Astrocyte of the cerebellum (primary cell): ENCODE measurements at regions not wholly inside any gene's neighbourhood (a gene's known extent, or its start where the extent isn't known, plus 50 kb on each side); places are given as distances from the start of the nearest gene placed in this dataset.
"Not testable (repeated sequence)": the region's sequence is repeated elsewhere in the genome, so short reads cannot be mapped to it uniquely, and the experiment has no call there.

Experiments
- DNase-seq: peaks from one replicate; pipeline ENCODE4 v3.0.0-alpha.2; 2011; ENCODE audit warnings: low read depth
- H3K4me3 ChIP-seq: 2 replicates; pipeline ENCODE4 v1.5.1; 2011; ENCODE audit warnings: mild to moderate bottlenecking, low read depth, low read length, moderate library complexity
- in situ Hi-C: cut with HindIII; loops from 2 replicates; pipeline ENCODE4 v1.10.0; 2017; ENCODE audit warnings: low sequenced_read_pairs
- TF ChIP-seq, protein P1 (sequence below): IDR thresholded peaks from 2 replicates; pipeline ENCODE4 v1.5.1; 2012; ENCODE audit warnings: low read length, low read depth, moderate library complexity, mild to moderate bottlenecking; ENCODE audit errors: missing control alignments

GRCh38 chr12:131222329-131223139 is 268.8 kb downstream of the ADGRD1 start:
- peak; percentile 9 for DNase-seq
- no peak overlapping the region for H3K4me3 ChIP-seq
- TF ChIP-seq, protein P1, sequence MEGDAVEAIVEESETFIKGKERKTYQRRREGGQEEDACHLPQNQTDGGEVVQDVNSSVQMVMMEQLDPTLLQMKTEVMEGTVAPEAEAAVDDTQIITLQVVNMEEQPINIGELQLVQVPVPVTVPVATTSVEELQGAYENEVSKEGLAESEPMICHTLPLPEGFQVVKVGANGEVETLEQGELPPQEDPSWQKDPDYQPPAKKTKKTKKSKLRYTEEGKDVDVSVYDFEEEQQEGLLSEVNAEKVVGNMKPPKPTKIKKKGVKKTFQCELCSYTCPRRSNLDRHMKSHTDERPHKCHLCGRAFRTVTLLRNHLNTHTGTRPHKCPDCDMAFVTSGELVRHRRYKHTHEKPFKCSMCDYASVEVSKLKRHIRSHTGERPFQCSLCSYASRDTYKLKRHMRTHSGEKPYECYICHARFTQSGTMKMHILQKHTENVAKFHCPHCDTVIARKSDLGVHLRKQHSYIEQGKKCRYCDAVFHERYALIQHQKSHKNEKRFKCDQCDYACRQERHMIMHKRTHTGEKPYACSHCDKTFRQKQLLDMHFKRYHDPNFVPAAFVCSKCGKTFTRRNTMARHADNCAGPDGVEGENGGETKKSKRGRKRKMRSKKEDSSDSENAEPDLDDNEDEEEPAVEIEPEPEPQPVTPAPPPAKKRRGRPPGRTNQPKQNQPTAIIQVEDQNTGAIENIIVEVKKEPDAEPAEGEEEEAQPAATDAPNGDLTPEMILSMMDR: no peak
- in situ Hi-C loops: no loop called here

- in situ Hi-C loops: no loop called here
- TF ChIP-seq, protein P1: no peak
- H3K4me3 ChIP-seq: no peak overlapping the region
- DNase-seq: no peak
Observed at GRCh38 chr12:131223171-131223761, 269.6 kb downstream of the ADGRD1 start.

DNA sequence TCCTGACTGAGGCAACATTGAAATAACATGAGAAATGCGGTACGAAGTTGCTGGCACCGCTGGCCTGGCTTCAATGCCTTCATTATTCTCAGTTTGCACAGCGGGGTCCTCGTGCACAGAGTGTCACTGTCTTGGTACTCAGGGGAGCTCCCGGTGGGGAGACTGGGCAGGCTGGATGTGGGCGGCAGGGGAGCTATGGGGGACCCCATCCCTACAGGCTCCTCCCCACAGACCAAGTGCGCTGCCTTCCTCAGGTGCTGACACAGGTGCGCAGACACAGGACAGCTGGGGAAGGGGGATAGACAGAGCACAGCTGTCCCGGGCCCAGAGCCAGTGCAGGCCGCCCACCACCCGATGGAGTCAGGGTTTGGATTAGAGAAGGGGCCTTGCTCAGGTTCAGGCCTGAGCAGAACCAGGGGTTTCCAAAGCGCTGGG is 270.1 kb downstream of the ADGRD1 start:
- TF ChIP-seq, protein P1: no peak
- H3K4me3 ChIP-seq: no peak overlapping the region
- DNase-seq: no peak
- in situ Hi-C loops: no loop called here

DNA sequence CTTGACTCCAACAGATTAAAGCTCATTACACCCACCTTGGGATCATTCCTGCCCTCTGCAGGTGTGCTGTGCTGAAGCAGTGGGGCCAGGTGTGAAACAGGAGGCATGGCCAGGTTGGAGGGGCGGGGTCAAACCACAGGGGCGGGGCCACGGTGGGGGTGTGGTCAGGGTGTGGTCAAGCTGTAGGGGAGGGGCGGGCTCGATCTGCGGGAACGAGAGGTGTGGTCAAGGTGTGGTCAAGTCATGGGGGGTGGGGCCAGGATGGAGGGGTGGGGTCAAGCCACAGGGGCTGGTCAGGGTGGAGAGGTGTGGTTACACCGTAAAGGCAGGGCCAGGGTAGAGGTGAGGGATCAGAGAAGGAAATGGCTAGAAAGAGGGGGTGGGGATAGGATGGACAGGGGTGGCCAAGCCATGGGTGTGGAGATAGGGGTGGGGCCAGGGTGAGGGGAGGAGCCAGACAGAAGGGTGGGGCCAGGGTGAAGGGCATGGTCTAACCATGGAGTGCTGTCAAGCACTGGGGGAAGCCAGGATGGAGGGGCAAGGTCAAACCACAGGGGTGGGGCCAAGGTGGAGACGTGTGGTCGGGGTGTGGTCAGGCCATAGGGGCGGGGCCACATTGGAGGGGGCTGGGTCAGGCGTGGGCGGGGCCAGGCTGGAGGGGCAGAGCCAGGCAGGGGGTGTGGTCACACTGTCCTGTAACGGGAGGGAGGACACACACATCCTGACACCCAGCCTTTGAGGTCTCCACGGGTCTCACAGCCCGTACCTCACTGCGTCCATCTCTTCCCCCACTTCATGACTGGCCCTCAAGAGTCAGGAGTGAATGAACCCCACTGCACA is 270.7 kb downstream of the ADGRD1 start:
- DNase-seq, H3K4me3 ChIP-seq, in situ Hi-C loops: not testable (repeated sequence)

GRCh38 chr12:131225066-131225380 is 271.3 kb downstream of the ADGRD1 start:
- in situ Hi-C loops, H3K4me3 ChIP-seq, DNase-seq: not testable (repeated sequence)

GRCh38 chr12:131226345-131227265 is 272.9 kb downstream of the ADGRD1 start:
- in situ Hi-C loops: no loop called here
- TF ChIP-seq, protein P1: no peak
- H3K4me3 ChIP-seq: no peak overlapping the region
- DNase-seq: no peak

DNA sequence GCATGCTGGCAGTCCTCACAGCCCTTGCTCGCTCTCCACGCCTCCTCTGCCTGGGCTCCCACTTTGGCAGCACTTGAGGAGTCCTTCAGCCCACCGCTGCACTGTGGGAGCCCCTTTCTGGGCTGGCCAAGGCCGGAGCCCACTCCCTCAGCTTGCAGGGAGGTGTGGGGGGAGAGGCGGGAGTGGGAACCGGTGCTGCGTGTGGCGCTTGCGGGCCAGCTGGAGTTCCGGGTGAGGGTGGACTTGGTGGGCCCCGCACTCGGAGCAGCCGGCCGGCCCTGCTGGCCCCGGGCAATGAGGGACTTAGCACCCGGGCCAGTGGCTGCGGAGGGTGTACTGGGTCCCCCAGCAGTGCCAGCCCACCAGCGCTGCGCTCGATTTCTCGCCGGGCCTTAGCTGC is 273.9 kb downstream of the ADGRD1 start:
- in situ Hi-C loops, DNase-seq: not testable (repeated sequence)

GRCh38 chr12:131229079-131229425 is 275.3 kb downstream of the ADGRD1 start:
- H3K4me3 ChIP-seq, DNase-seq, in situ Hi-C loops: not testable (repeated sequence)

More for the DNA sequence above, 273.9 kb downstream of the ADGRD1 start:
- H3K4me3 ChIP-seq: not testable (repeated sequence)
